Fibroblast of skin of abdomen (primary cell): ENCODE measurements at regions not wholly inside any gene's neighbourhood (a gene's known extent, or its start where the extent isn't known, plus 50 kb on each side); places are given as distances from the start of the nearest gene placed in this dataset.

Experiments used
- DNase-seq: peaks from one replicate; pipeline ENCODE4 v3.0.0-alpha.2; 2013

GRCh38 chr18:43482600-43482999, 205.3 kb upstream of the SYT4 start:
- DNase-seq: no peak

GRCh38 chr18:43484710-43485109, 207.4 kb upstream of the SYT4 start:
- no peak for DNase-seq

GRCh38 chr18:43485545-43485963, 208.3 kb upstream of the SYT4 start:
- DNase-seq: no peak

DNA sequence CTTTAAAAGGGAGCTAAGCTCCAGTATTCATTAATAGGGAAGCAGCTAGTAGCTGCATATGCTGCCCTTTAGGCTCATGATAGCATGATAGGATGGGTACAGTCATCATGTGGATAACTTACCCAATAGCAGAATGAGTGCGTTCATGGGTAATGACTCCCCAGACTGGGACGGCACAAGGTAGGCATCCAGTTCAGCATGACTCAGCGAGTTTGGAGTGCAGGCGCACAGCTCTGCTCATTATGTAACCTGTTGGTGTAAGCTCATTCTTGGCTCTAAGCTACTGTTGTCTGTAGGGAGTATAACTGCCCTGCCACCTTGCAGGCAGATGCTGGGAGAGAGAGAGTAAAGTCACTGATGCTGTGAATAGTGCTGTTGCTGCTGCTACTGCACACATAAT, 209.2 kb upstream of the SYT4 start:
- DNase-seq: no peak

- DNase-seq: no peak
Observed at GRCh38 chr18:43501099-43501498, 223.8 kb upstream of the SYT4 start.

GRCh38 chr18:43506935-43507334, 229.6 kb upstream of the SYT4 start:
- DNase-seq: no peak

DNA sequence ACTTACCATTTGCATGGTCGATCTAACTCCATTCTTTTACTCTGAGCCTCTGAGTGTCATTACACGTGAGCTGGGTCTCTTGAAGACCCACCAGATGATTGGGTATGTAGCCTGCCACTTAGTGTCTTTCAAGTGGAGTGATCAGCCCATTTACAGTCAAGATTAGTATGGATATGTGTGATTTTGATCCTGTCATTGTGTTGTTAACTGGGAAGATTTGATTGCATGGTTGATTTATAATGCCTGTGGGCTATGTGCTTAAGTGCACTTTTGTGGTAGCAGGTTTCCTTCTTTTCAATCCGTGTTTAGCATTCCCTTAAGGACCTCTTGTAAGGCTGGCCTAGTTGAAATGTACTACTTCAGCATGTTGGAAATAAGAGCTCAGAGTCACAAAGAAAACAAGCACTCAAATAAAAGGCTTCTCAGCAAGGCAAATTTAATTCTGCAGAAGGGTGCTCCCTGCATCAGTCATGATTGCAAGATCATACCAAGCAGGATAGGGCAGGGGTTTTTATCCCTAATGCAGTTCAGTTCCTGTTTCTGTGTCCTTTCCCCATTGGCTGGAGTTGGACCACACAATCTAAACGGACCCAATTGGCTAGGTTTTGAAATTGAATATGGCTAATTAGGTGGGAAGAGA, 230.7 kb upstream of the SYT4 start:
- DNase-seq: no peak

GRCh38 chr18:43514747-43515146, 237.5 kb upstream of the SYT4 start:
- DNase-seq: no peak

- no peak for DNase-seq
Observed at GRCh38 chr18:43515481-43515880, 238.2 kb upstream of the SYT4 start.

DNA sequence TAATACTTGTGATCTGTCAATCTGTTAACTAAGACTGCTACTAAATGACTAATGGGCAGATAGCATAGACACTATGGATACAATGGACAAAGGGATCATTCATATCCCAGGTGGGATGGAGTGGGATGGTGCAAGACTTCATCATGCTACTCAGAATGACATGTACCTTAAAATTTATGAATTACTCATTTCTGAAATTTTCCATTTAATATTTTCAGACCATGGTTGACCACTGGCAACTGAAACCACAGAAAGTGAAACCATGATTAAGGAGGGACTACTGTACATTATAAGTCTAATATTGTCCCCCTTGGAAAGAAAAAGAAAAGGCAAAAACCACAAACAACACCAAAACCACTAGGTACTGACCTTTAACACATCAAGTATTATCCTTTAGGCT, 247.0 kb upstream of the SYT4 start:
- no peak for DNase-seq

DNA sequence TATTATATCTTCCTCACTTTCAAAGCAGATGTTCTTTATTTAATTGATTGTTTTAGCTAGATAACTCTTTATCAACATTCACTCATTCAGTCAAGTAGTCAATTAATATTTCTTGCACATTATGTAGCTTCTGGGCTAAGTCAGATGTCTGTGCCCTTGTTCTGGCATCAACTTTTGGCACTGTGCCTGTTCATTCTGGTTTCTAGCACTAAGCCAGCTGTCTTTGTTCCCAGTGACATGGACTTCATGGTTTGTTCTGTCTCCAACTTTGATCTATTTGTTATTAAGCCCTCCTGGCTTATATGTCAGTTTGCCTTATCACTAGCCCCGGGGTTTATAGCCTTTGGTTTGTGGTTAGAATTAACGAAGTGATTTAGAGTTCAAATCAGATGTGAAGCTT, 247.9 kb upstream of the SYT4 start:
- DNase-seq: no peak

GRCh38 chr18:43526426-43527145, 249.3 kb upstream of the SYT4 start:
- peak; percentile 16 for DNase-seq

DNA sequence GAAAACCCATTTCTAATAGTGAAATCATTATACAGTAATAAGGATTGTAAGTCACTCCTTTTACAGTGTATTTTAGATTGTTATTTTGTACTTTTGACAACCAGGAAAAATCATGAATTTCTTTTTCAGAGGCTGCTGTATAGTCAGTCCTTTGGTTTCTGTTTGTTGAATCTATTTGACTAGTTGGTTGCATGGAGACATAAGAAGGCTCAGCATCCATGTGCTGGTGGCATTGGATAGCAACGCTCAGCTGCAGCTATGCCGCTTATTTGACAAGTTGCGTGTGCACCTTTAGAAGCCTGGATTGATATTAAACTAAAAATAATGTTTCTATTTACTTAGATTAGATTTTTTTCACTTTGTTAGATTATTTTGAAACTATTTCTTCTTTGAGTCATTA, 254.1 kb upstream of the SYT4 start:
- no peak for DNase-seq

DNA sequence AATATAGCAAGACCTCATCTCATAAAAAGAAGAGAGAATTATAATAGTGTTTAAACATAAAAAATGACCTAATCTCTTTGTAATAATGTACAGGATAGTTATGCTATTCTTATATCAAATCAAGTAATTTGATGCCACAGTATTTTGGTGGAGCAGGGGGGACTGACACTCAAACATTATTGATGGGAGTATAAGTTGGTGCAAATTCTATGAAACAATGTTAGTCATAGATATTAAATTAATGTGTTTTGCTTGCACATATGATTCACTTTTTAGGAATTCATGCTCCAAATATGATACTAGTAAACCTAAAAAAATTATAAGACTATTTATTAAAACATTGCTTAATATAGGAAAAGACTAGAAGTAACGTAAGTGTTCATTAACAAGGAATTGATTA, 256.1 kb upstream of the SYT4 start:
- DNase-seq: no peak

DNA sequence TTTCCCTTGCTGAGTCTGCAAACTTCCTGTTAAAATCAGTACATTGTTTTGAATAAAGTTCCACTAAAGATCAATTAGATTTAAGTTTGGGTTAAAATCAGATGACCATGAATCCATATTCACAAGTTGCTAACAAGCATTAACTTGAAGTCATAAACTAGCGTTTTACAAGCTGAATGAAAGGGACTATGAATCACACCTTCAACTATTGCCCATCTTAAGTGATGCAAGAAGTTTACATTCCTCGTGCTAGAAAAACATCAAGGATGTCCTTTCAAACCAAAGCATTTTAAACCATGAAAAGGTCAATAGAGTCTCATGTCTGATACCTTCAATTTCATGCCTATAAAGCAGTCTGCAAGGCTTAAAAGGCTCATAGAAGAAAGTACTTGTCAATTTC, 257.2 kb upstream of the SYT4 start:
- no peak for DNase-seq

DNA sequence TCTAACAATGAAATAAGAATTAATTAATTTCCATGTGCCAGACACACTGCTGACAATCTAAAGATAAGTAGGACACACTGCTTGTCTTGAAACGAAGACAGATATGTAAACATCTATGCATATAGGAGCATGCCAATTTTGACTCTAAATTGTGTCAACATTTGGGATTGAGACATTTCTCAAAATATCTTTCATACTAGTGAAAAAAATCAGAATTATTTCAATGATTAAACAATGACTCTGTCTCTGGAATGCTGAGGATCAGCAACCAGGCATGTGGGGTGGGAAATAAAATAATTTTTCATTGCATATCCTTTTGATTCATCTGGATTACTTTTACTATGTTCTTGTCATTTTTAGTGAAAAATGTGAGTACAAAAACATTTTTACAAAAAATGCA, 262.6 kb upstream of the SYT4 start:
- DNase-seq: peak; percentile 32

DNA sequence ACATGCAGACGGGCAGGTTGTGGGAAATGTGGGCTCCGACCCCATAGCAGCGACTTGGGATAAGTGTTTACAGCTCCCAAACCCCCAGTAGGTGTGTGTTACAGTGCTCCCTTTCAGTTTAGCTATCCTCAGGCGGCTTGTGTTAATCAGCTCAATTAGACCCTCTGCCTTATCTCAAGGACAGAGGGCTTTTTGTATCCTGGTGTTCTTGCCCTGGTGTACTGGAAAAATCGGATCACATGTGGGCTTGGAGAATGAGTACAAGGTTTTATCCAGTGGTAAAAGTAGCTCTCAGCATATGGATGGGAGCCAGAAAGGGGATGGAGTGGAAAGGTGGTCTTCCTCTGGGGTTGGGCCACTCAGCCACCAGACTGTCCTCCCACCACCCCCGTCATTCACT, 264.7 kb upstream of the SYT4 start:
- no peak for DNase-seq

DNA sequence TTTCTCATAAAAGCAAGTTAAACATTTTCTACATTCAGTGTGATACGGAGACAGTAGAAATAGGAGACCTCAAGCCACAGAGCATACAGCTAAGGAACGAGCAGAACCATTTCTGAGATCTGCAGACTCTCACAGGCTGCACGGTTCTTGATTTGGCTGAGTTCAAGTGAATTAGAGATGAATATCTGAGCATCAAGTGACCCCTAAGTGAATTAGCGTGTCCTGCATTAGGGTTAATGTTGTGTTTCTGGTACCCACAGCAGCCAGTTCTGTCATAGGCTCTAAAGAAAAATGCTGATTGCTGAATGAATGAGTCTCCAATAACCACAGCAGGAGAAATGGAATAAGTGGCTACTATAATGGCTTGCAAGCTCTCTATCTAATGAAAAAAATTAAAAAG, 265.9 kb upstream of the SYT4 start:
- no peak for DNase-seq

DNA sequence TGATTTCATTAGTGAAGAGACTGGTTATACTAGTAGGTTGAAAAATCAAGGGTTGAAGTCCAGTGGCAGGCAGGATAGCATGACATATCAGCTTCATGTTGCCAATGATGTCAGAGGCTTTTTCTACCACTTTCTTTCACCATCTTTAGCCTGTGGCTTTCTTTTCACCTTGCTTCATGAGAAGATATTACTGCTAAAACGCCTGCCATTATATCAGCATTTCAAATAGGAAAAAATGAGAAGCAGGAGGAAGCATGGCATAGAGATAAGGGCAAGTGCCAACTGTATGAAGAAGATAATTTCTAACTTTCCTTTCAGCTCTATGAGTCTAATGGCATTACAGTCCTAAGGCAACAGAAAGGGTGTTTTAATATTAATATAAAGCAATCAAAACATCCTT, 270.2 kb upstream of the SYT4 start:
- DNase-seq: no peak

DNA sequence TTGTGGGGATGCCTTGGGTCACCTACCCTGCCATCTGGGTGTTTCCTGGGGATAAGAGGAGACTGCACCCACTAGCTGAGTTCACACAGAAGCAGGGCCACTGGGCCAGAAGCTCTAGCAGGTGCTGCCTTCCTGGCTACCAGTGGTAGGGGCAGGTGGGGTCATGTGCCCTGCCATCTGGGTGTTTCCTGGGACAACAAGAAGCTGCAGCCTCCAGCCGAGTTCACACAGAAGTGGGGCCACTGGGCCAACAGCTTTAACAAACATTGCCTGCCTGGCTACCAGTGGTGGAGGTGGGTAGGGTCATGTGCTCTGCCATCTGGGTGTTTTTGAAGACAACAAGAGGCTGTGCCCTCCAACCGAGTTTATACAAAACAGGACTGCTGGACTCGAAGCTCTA, 282.2 kb upstream of the SYT4 start:
- DNase-seq: no peak

DNA sequence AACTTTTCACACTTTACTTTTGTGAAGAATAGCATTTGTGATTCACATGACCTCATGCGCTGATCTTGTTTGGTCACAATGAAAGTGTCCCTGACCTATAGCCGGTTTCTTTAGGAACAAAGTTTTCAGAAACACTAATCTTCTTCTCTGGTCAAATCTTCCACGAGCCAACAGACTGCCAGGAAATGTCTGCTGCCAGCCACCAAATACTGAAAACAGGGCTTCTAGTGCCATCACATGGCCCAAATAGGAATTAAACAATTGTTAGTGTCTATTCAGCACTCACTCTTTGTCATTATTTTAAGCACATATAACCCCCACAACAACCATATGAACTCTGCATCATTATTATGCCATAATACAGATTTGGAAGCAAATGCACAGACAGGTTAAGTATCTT, 286.5 kb upstream of the SYT4 start:
- DNase-seq: peak; percentile 42

GRCh38 chr18:43570593-43570992, 293.3 kb upstream of the SYT4 start:
- DNase-seq: no peak

DNA sequence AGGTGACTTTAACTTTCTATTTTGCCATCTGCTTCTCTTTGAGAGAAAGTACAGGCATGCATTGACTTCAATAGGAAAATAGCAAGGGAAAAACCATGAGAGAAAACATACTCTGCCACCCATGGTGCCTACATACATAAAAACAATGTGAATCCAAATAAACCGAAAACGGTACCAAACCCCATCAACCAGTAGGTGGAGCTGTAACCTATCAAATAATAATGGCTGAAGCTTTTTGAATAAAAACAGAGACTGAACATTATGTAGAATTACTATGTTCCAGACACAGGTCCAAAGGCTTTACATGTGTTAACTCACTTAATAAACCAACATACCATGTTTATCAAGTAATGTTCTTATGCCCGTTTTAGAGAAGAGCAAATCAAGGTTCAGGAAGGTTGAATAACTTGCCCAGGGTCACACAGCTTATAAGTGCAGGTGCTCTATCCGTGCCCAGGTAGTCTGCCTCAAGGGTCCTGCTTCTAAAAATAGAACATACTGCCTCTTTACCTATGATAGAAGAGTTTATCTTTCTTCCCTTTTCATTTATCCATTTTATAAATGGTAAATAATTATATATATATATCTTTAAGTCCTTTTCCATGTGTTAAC, 293.9 kb upstream of the SYT4 start:
- peak; percentile 39 for DNase-seq

GRCh38 chr18:43572163-43572562, 294.9 kb upstream of the SYT4 start:
- no peak for DNase-seq
